Activated CD4-positive, alpha-beta T cell treated with anti-CD3 and anti-CD28 coated beads for 24 hours (primary cell): ENCODE measurements at regions not wholly inside any gene's neighbourhood (a gene's known extent, or its start where the extent isn't known, plus 50 kb on each side); places are given as distances from the start of the nearest gene placed in this dataset.
"Not testable (repeated sequence)": the region's sequence is repeated elsewhere in the genome, so short reads cannot be mapped to it uniquely, and the experiment has no call there.

ENCODE experiments used
- DNase-seq, 2 donors: peaks; one replicate each; pipeline ENCODE4 v3.0.0-alpha.2; 2020; ENCODE audit warnings: low read depth in 2 of 2

GRCh38 chr5:2533848-2534247 lies 217.6 kb downstream of the IRX2 start:
- DNase-seq: not testable (repeated sequence)

GRCh38 chr5:2532809-2533208 lies 218.7 kb downstream of the IRX2 start:
- no peak for DNase-seq

- no peak for DNase-seq
Measured at GRCh38 chr5:2531318-2531717, 220.2 kb downstream of the IRX2 start.

DNA sequence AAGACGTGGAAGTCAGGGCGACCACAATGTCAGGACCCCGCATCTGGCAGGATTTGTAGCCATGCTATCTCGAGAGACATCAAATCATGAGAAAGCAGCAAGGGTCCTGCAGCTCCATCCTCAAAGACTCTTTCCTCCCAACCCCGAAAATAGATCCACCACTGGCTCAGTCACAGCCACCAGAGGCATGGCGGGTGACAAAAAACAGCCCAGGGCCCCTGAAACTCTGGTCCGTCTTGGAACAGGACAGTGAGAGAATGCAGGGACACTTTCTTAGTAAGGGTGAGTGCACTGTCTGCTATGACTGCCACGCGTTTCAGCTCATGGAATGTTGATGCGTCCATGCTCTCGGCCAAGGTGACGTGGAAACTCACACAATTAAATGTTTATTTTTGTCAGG lies 220.9 kb downstream of the IRX2 start:
- no peak for DNase-seq

- DNase-seq: no peak
Measured at GRCh38 chr5:2529371-2530092, 221.9 kb downstream of the IRX2 start.

- no peak for DNase-seq
Measured at GRCh38 chr5:2525351-2525750, 226.1 kb downstream of the IRX2 start.

GRCh38 chr5:2524620-2525019 lies 226.9 kb downstream of the IRX2 start:
- no peak for DNase-seq

DNA sequence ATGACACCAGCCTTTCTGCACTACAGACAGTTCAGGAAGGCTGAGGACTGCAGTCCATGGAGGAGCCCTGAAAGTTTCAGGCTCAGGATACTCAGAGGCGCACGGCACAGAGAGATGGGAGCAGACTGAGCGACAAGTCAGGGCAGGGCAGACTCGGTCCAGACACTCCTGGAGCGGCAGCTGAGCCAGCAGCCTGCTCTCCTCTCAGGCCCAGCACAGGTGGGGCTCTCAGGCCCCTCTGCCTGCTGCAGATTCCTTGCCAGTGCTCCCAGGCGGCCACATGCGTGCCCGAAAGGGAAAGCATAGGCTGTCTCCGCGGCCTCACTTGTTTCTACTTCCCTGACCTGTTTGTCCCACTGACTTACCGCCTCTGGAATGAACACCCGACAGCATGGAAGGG lies 228.3 kb downstream of the IRX2 start:
- DNase-seq: no peak

DNA sequence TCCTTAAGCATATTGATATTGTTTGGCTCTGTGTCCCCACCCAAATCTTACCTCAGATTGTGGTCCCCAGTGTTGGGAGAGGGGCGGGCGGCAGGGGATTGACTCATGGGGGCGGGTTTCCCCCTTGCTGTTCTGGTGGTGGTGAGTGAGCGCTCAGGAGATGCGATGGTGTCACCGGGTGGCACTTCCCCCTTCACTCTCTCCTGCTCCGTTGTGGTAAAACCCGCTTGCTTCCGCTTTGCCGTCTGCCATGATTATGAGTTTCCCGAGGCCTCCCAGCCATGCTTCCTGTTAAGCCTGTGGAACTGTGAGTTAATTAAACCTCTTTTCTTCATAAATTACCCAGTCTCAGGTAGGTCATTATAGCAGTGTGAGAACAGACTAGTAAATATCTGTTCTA lies 229.1 kb downstream of the IRX2 start:
- no peak for DNase-seq

DNA sequence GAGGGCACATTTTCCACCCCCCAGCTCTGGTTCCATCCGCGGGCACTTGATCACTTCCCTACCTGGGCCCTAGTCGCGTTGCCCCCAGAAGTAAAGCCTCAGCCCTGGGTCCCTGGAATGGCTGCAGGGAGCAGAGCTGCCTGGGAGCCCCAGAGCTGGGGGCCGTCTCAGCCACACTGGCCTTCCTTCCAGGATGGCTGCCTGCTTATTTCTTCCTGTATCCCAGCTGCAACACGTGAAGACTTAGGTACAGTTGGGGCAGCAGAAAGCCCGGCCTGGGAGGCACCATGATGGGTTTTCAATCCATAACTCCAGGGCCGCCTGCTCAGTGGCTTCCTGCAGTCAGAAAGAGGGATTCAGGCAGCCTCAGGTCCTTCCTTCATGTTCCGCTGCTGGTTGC lies 232.3 kb downstream of the IRX2 start:
- no peak for DNase-seq

- no peak for DNase-seq
Measured at GRCh38 chr5:2517451-2517850, 234.0 kb downstream of the IRX2 start.

DNA sequence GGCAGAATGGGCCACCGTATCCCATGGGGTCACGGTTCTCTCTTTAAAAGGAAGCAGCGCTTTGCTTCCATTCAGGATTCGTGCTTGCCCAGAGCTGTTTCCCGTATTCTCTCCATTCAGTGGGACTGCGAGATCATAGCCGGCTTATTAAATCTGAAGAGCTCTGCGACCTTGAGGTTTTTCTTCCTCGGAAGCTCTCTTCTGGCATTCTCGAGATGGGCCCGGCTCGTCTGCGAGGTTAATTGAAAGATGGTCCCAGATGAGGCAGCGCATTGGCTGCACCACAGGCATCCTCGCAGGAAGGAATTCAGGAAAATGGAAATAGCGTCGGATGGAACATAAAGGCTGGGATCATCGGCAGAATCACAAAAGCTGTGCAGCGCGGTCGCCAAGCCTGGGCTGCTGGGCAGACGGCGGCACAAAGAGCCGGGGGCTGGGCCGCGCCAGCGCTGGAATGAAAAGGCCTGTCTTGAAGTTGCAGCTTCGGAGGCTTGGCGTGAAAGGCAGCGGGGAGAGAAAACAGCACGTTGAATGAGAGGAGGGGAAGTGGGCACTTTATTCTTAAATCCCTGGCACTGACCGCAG lies 236.2 kb downstream of the IRX2 start:
- no peak for DNase-seq

DNA sequence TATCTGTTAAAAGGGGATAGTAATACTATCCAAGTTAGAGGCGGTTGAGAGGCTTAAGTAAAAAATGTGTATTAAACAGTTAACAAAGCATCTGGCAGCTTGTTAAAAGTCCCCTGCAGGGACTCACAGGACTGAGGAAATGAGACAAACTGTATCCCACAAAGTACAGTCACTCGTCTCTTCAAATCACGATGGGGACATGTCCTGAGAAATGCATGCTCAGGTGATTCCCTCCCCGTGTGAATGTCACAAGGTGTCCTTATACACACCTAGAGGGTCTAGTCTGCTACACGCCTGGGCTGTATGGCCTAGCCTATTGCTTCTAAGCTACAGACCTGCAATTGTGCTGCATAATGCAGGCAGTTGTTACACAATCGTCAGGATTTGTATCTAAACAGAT lies 237.0 kb downstream of the IRX2 start:
- DNase-seq: no peak

GRCh38 chr5:2511706-2512105 lies 239.8 kb downstream of the IRX2 start:
- DNase-seq: no peak

- DNase-seq: no peak
Measured at GRCh38 chr5:2511126-2511525, 240.4 kb downstream of the IRX2 start.

DNA sequence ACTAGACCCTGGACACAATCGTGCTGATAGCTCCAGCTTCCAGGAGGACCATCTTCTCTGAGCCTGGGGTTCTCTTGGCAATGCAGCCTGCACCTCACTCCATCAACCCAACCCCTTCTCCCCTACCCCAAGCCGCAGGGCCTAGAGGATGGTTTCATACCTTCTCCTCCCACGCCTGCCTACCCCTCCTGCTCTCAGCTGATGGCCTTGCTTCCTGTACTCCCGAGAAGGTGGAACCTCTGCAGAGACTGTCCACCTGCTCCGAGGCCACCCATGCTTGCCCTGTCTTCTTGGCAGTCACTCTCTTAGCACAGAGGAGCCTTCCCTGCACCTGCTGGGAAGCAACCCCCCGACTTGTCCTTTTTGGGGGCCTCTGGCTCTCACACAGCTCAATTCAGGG lies 241.9 kb downstream of the IRX2 start:
- no peak for DNase-seq

GRCh38 chr5:2508514-2508913 lies 243.0 kb downstream of the IRX2 start:
- DNase-seq: no peak

DNA sequence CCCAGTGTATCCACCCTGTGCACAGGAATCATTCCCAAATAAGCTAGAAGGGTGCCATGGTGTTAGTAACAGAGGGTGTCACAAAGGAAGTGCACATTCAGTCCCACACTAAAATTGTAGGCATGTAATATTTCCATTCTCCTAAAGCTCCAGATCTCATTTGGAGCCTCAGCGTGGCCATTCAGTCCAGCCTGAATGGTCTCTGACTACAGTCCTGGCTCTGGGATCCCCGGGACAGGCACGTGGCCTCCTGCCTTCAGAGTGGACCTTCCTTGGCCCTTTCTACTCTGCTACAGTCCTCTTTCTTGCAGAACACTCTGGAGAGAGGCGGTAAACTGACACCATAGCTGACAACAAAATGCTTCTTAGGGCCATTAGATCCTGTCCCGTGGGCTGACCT lies 243.9 kb downstream of the IRX2 start:
- no peak for DNase-seq

GRCh38 chr5:2506603-2507002 lies 244.9 kb downstream of the IRX2 start:
- no peak for DNase-seq

GRCh38 chr5:2505217-2505616 lies 246.3 kb downstream of the IRX2 start:
- no peak for DNase-seq

- DNase-seq: no peak
Measured at GRCh38 chr5:2502970-2503594, 248.4 kb downstream of the IRX2 start.

DNA sequence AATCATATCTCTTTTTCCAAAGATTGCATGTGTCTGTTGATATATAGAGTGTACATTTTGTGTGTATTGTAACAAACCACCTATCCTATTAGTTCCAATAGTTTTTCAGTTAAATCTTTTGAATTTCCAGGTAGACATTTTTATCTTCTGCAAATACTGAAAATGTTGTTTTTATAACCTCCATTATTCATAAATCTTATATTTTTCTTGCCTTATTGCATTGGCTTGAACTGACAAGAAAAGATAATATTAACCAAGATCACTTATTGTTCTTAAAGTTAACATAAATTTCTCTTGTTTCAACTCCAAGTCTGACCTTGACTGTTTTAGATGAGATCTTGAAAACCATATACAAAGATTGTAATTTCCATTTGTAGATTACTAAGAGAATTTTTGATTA lies 251.6 kb downstream of the IRX2 start:
- DNase-seq: no peak

DNA sequence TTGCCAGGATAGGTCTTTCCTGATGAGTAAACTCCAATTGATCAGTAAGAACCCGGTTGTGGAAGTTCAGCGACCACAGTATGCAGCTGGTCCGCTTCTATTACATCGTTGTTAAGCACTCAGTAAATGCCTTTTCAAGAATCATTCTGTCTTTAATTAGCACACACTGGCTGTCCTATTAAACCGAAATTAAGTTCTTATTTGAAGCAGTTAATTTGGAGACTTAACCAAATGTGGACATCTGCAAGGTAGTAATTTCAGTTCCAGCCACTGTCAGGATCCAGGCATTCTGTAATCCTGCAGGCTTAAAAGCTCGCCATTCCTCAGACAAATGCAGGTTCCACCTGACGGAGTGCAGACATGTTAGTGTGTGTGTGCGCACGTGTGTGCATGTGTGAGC lies 254.6 kb downstream of the IRX2 start:
- DNase-seq: no peak
